SK-N-SH (cell line): ENCODE measurements at regions not wholly inside any gene's neighbourhood (a gene's known extent, or its start where the extent isn't known, plus 50 kb on each side); places are given as distances from the start of the nearest gene placed in this dataset.

Experiments used
- CTCF ChIA-PET: fragments of 300-600, 350-600 bp; formaldehyde crosslinking; extraction: SDS; loops from one replicate; lab custom pipeline; 2021; lab: Yijun Ruan, JAX
- POLR2A ChIA-PET: fragments of 350-600 bp; sonication (Branson Sonifier 250); formaldehyde crosslinking; extraction: SDS; loops from one replicate; lab custom pipeline; 2020; ENCODE audit warnings: antibody characterized with exemption, inconsistent platforms; lab: Yijun Ruan, JAX
- DNase-seq: peaks from one replicate; pipeline ENCODE4 v3.0.0; 2012
- H2AFZ ChIP-seq: fragments of 200-600 bp; sonication (generic); 2 replicates; pipeline ENCODE4 v1.8.1; 2016; ENCODE audit warnings: antibody characterized with exemption, mild to moderate bottlenecking, low read depth
- H3F3A ChIP-seq: fragments of 200-600 bp; sonication (generic); replicated peaks from 2 replicates; pipeline ENCODE3; 2016; ENCODE audit warnings: antibody characterized with exemption, mild to moderate bottlenecking; ENCODE audit not compliant: insufficient read depth
- H3K27ac ChIP-seq, 2 experiments: fragments of 200-500 bp in 1 of 2; fragments of 200-600 bp in 1 of 2; sonication (Bioruptor generic) in 1 of 2; sonication (generic), shearing (Covaris generic) in 1 of 2; 2 replicates each; pipeline versions ENCODE4 v1.5.1 to v1.6.1; 2014 to 2016; ENCODE audit warnings: low read depth in 2 of 2, inconsistent platforms in 1 of 2, low read length in 1 of 2, mild to moderate bottlenecking in 1 of 2, mixed read lengths in 1 of 2
- H3K27me3 ChIP-seq: fragments of 200-600 bp; sonication (generic), shearing (Covaris generic); 2 replicates; pipeline ENCODE4 v1.6.1; 2016; ENCODE audit warnings: mixed run types; ENCODE audit not compliant: insufficient read depth
- H3K36me3 ChIP-seq, 2 experiments: fragments of 200-500 bp in 1 of 2; fragments of 200-600 bp in 1 of 2; sonication (Bioruptor generic) in 1 of 2; sonication (generic) in 1 of 2; replicated peaks in 1 of 2; 2 replicates each; pipeline versions ENCODE3 to v1.5.1; 2014 to 2016; ENCODE audit warnings: low read length in 1 of 2, mild to moderate bottlenecking in 1 of 2; ENCODE audit not compliant: insufficient read depth in 2 of 2, control insufficient read depth in 1 of 2
- H3K4me1 ChIP-seq, 2 experiments: fragments of 200-500 bp in 1 of 2; fragments of 200-600 bp in 1 of 2; sonication (Bioruptor generic) in 1 of 2; sonication (generic), shearing (Covaris generic) in 1 of 2; 2 replicates each; pipeline versions ENCODE4 v1.5.1 to v1.6.1; 2014 to 2016; ENCODE audit warnings: low read depth in 1 of 2, low read length in 1 of 2, mixed run types in 1 of 2; ENCODE audit not compliant: insufficient read depth in 2 of 2, control insufficient read depth in 1 of 2
- H3K4me2 ChIP-seq: fragments of 200-600 bp; sonication (generic), shearing (Covaris generic); 2 replicates; pipeline ENCODE4 v1.6.1; 2017; ENCODE audit warnings: mixed run types
- H3K4me3 ChIP-seq, 2 experiments: fragments of 200-500 bp in 1 of 2; fragments of 200-600 bp in 1 of 2; sonication (Bioruptor generic) in 1 of 2; sonication (generic), shearing (Covaris generic) in 1 of 2; 2 replicates each; pipeline versions ENCODE4 v1.5.1 to v1.8.1; 2014 to 2016; ENCODE audit warnings: low read depth in 2 of 2, inconsistent platforms in 1 of 2, low read length in 1 of 2, mild to moderate bottlenecking in 1 of 2, mixed read lengths in 1 of 2, moderate library complexity in 1 of 2
- H3K79me2 ChIP-seq: fragments of 200-600 bp; sonication (generic); 2 replicates; pipeline ENCODE4 v1.8.1; 2017; ENCODE audit warnings: mild to moderate bottlenecking; ENCODE audit not compliant: insufficient read depth
- H3K9ac ChIP-seq: fragments of 200-600 bp; sonication (generic); 2 replicates; pipeline ENCODE4 v1.6.1; 2017; ENCODE audit warnings: mixed run types
- H3K9me2 ChIP-seq: fragments of 200-600 bp; sonication (generic); 2 replicates; pipeline ENCODE4 v1.6.1; 2017; ENCODE audit warnings: mixed run types
- H3K9me3 ChIP-seq: fragments of 200-600 bp; sonication (generic); 2 replicates; pipeline ENCODE4 v1.6.1; 2017; ENCODE audit warnings: mixed run types, mild to moderate bottlenecking, moderate library complexity
- H4K20me1 ChIP-seq: fragments of 200-600 bp; sonication (generic); 2 replicates; pipeline ENCODE4 v1.6.1; 2017; ENCODE audit warnings: mild to moderate bottlenecking, mixed run types; ENCODE audit not compliant: insufficient read depth
- CHD2 ChIP-seq: fragments of 150-350 bp; IDR thresholded peaks from 2 replicates; pipeline ENCODE4 v1.6.1; 2018; ENCODE audit warnings: low read length; ENCODE audit not compliant: partially characterized antibody
- ELF1 ChIP-seq: IDR thresholded peaks from 2 replicates; pipeline ENCODE4 v1.4.0; 2012
- FOSL2 ChIP-seq: IDR thresholded peaks from 2 replicates; pipeline ENCODE4 v1.4.0; 2012; ENCODE audit warnings: low read depth, mild to moderate bottlenecking, moderate library complexity, borderline replicate concordance
- GABPA ChIP-seq: IDR thresholded peaks from 2 replicates; pipeline ENCODE4 v1.4.0; 2012; ENCODE audit warnings: low read depth, mild to moderate bottlenecking
- GATA2 ChIP-seq: sonication (generic); formaldehyde crosslinking; IDR thresholded peaks from 2 replicates; pipeline ENCODE4 v1.5.0; 2020; ENCODE audit warnings: mild to moderate bottlenecking, missing genetic modification reagents
- PBX3 ChIP-seq: IDR thresholded peaks from 2 replicates; pipeline ENCODE4; 2012
- RAD21 ChIP-seq: IDR thresholded peaks from 2 replicates; pipeline ENCODE4 v1.6.1; 2012; ENCODE audit warnings: mild to moderate bottlenecking, low read length
- REST ChIP-seq: IDR thresholded peaks from 2 replicates; pipeline ENCODE4 v1.6.1; 2012; ENCODE audit warnings: mild to moderate bottlenecking, low read depth, low read length, moderate library complexity
- RFX5 ChIP-seq: IDR thresholded peaks from 2 replicates; pipeline ENCODE4 v1.6.1; 2012; ENCODE audit warnings: mild to moderate bottlenecking, improper control_type of control experiment, low read length
- SMC3 ChIP-seq: IDR thresholded peaks from 2 replicates; pipeline ENCODE4 v1.6.1; 2012; ENCODE audit warnings: low read depth, low read length, improper control_type of control experiment
- TEAD4 ChIP-seq: IDR thresholded peaks from 2 replicates; pipeline ENCODE4 v1.4.0; 2012; ENCODE audit warnings: mild to moderate bottlenecking, borderline replicate concordance; ENCODE audit not compliant: insufficient read depth
- USF2 ChIP-seq: fragments of 150-350 bp; IDR thresholded peaks from 2 replicates; pipeline ENCODE4 v1.6.1; 2017; ENCODE audit warnings: antibody characterized with exemption, low read length, low read depth, borderline replicate concordance
- WGBS: methylation state at CpG from one replicate; pipeline ENCODE4 v1.1.6; 2017; ENCODE audit warnings: low lambda C conversion rate; 5-methylcytosine and 5-hydroxymethylcytosine counted together
- TF ChIP-seq, protein P1 (sequence below): IDR thresholded peaks from 2 replicates; pipeline ENCODE4 v1.4.0; 2012; ENCODE audit warnings: low read depth, borderline replicate concordance

DNA sequence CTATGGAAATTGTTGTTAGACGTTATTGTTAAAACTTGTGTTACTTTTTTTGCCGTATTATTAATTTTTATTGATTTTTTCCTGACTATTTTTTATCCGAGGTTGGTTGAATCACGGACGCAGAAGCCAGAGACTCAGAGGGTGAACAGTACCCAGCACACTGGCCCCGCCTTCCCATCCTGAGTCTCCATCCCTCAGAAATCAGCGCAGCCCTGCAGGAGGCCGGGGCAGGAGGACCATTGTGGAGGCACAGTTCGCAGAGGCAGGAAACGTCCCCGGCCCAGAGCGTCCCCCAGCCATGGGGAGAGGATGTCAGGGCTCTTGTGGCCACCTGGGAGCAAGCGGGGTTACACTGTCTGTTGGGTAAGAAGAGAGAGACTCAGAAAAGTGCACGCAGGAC lies 843.0 kb downstream of the BRD1 start:
- no peak overlapping the region for H2AFZ ChIP-seq
- H3K4me2 ChIP-seq, result no peak overlapping the region
- H3K79me2 ChIP-seq, result no peaks in the 10 kb centered on the region
- no peaks in the 10 kb centered on the region for H3K36me3 ChIP-seq
- no peak for DNase-seq
- no peaks in the 10 kb centered on the region for H3F3A ChIP-seq
- ChIA-PET POLR2A (no interaction called here), CTCF (no interaction called here)
- no peak overlapping the region for H3K9ac ChIP-seq
- 36% methylated on average over 14 of the region's 14 CpGs for WGBS
- no peak overlapping the region for H3K27ac ChIP-seq
- H3K4me1 ChIP-seq, result peaks cover 0 to 17% of the 10 kb centered on the region in 2 experiments; a peak in 1 of 4 replicates
- no peaks in the 10 kb centered on the region for H4K20me1 ChIP-seq
- no peaks in the 10 kb centered on the region for H3K9me2 ChIP-seq
- H3K4me3 ChIP-seq, result no peak overlapping the region
- no peaks in the 10 kb centered on the region for H3K27me3 ChIP-seq
- H3K9me3 ChIP-seq, result no peaks in the 10 kb centered on the region
- no peak for TF ChIP-seq GATA2
- TF ChIP-seq RFX5, result no peak
- TF ChIP-seq ELF1, result no peak

DNA sequence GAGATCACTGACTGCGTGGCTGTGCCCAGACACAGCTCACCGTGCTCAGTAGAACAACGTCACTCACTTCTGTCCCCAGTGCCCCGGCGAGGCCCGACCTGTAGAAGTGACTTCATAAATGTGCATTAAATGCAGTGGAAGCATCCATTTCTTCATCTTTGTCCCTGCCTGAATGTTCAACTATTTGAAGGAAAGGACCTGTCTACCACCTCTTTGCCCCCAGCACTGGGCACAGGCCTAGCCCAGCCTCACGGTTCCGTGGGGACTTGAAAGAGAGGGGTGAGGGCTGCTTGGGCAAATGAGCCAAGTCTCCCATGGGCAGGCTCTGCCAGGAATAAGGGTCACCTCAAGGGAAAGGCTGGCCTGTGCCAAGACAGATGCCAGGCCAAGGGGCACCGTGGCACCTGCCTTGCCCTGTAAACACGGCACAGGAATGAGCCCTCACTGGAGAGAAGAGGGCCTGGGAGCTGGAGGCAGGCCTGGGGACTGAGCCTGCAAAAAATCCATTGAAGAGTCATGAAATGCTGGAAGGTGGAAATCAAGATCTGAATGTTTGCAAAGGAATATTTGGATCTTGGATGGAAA lies 845.3 kb downstream of the BRD1 start:
- H3K4me3 ChIP-seq, result no peak overlapping the region
- H3K36me3 ChIP-seq, result no peaks in the 10 kb centered on the region
- H4K20me1 ChIP-seq, result no peaks in the 10 kb centered on the region
- ChIA-PET POLR2A (no interaction called here), CTCF (no interaction called here)
- H2AFZ ChIP-seq, result no peak overlapping the region
- DNase-seq, result no peak
- no peaks in the 10 kb centered on the region for H3K9me2 ChIP-seq
- H3K4me2 ChIP-seq, result no peak overlapping the region
- WGBS, result 11% methylated on average over 10 of the region's 10 CpGs
- no peaks in the 10 kb centered on the region for H3K9me3 ChIP-seq
- no peaks in the 10 kb centered on the region for H3K79me2 ChIP-seq
- H3K9ac ChIP-seq, result no peak overlapping the region
- TF ChIP-seq USF2, result no peak
- no peak for TF ChIP-seq CHD2
- no peak for TF ChIP-seq PBX3
- TF ChIP-seq TEAD4, result no peak
- TF ChIP-seq RAD21, result no peak
- TF ChIP-seq, protein P1, sequence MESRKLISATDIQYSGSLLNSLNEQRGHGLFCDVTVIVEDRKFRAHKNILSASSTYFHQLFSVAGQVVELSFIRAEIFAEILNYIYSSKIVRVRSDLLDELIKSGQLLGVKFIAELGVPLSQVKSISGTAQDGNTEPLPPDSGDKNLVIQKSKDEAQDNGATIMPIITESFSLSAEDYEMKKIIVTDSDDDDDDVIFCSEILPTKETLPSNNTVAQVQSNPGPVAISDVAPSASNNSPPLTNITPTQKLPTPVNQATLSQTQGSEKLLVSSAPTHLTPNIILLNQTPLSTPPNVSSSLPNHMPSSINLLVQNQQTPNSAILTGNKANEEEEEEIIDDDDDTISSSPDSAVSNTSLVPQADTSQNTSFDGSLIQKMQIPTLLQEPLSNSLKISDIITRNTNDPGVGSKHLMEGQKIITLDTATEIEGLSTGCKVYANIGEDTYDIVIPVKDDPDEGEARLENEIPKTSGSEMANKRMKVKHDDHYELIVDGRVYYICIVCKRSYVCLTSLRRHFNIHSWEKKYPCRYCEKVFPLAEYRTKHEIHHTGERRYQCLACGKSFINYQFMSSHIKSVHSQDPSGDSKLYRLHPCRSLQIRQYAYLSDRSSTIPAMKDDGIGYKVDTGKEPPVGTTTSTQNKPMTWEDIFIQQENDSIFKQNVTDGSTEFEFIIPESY, result no peak
- no peak for TF ChIP-seq FOSL2
- no peak for TF ChIP-seq RFX5
- no peak for TF ChIP-seq REST
- TF ChIP-seq SMC3, result no peak
- TF ChIP-seq GABPA, result no peak
- H3K27me3 ChIP-seq, result no peaks in the 10 kb centered on the region
- peaks cover 0 to 17% of the 10 kb centered on the region in 2 experiments; a peak in 1 of 4 replicates for H3K4me1 ChIP-seq
- H3K27ac ChIP-seq, result no peak overlapping the region
- H3F3A ChIP-seq, result no peaks in the 10 kb centered on the region
